GM23248 (cell line): ENCODE measurements at regions not wholly inside any gene's neighbourhood (a gene's known extent, or its start where the extent isn't known, plus 50 kb on each side); places are given as distances from the start of the nearest gene placed in this dataset.

Experiments used
- DNase-seq: peaks from one replicate; pipeline ENCODE4 v3.0.0-alpha.2; 2015
- H2AFZ ChIP-seq: fragments of 200-600 bp; sonication (generic); 2 replicates; pipeline ENCODE4 v1.6.1; 2016; ENCODE audit warnings: antibody characterized with exemption
- H3F3A ChIP-seq: fragments of 200-600 bp; sonication (generic); 2 replicates; pipeline ENCODE4 v1.6.1; 2016; ENCODE audit warnings: mild to moderate bottlenecking, antibody characterized with exemption, mixed run types; ENCODE audit not compliant: insufficient read depth
- H3K27ac ChIP-seq: fragments of 200-600 bp; sonication (generic); 2 replicates; pipeline ENCODE4 v1.5.1; 2016; ENCODE audit warnings: mild to moderate bottlenecking
- H3K27me3 ChIP-seq: fragments of 200-600 bp; sonication (generic); replicated peaks from 2 replicates; pipeline ENCODE4 v1.6.1; 2016; ENCODE audit warnings: mild to moderate bottlenecking; ENCODE audit not compliant: insufficient read depth
- H3K36me3 ChIP-seq: fragments of 200-600 bp; sonication (generic); 2 replicates; pipeline ENCODE4 v1.6.1; 2016; ENCODE audit warnings: low read depth, mild to moderate bottlenecking
- H3K4me1 ChIP-seq: fragments of 200-600 bp; sonication (generic); 2 replicates; pipeline ENCODE4 v1.6.1; 2016; ENCODE audit warnings: mild to moderate bottlenecking; ENCODE audit not compliant: insufficient read depth
- H3K4me2 ChIP-seq: fragments of 200-600 bp; sonication (generic); one replicate; pipeline ENCODE4 v1.6.1; 2016; ENCODE audit warnings: mild to moderate bottlenecking; ENCODE audit not compliant: unreplicated experiment
- H3K4me3 ChIP-seq: fragments of 200-600 bp; sonication (generic); 2 replicates; pipeline ENCODE4 v1.5.1; 2016; ENCODE audit warnings: mild to moderate bottlenecking
- H3K79me2 ChIP-seq: fragments of 200-600 bp; sonication (generic); 2 replicates; pipeline ENCODE4 v1.6.1; 2016; ENCODE audit warnings: mild to moderate bottlenecking; ENCODE audit not compliant: insufficient read depth
- H3K9ac ChIP-seq: fragments of 200-600 bp; sonication (generic); 2 replicates; pipeline ENCODE4 v1.6.1; 2016; ENCODE audit warnings: mild to moderate bottlenecking
- H3K9me2 ChIP-seq: fragments of 200-600 bp; sonication (generic); 2 replicates; pipeline ENCODE4 v1.6.1; 2016; ENCODE audit warnings: mixed run types, mild to moderate bottlenecking, moderate library complexity; ENCODE audit not compliant: insufficient read depth
- H3K9me3 ChIP-seq: fragments of 200-600 bp; sonication (generic); one replicate; pipeline ENCODE4 v1.6.1; 2017; ENCODE audit warnings: low read depth
- H4K20me1 ChIP-seq: fragments of 200-600 bp; sonication (generic); 2 replicates; pipeline ENCODE4 v1.6.0; 2016; ENCODE audit not compliant: insufficient read depth
- EZH2 ChIP-seq: fragments of 200-600 bp; sonication (generic); IDR thresholded peaks from 2 replicates; pipeline ENCODE4 v1.6.1; 2018; ENCODE audit warnings: antibody characterized with exemption, mild to moderate bottlenecking; ENCODE audit not compliant: insufficient read depth, poor library complexity, severe bottlenecking
- EZH2phosphoT487 ChIP-seq: fragments of 200-600 bp; sonication (generic); IDR thresholded peaks from 2 replicates; pipeline ENCODE4 v1.6.1; 2018; ENCODE audit warnings: antibody characterized with exemption, moderate library complexity, mild to moderate bottlenecking, low read depth; ENCODE audit not compliant: insufficient read depth
- WGBS, 2 experiments: methylation state at CpG; one replicate each; pipeline ENCODE4 v1.1.6; 2015 to 2017; ENCODE audit warnings: low lambda C conversion rate in 2 of 2, low coverage in 1 of 2; ENCODE audit errors: missing lambda C conversion rate in 2 of 2; 5-methylcytosine and 5-hydroxymethylcytosine counted together
- in situ Hi-C: fragments of 300-500 bp; cut with MboI; formaldehyde crosslinking; loops from 2 replicates; pipeline ENCODE4 v1.15.0; 2020

GRCh38 chr15:56523521-56523920 lies 58.6 kb upstream of the MNS1 start:
- TF ChIP-seq EZH2phosphoT487 (no peak), EZH2 (no peak)
- peaks cover 3% of the 10 kb centered on the region; the same call in 1 of the 2 replicates for H3K27me3 ChIP-seq
- H3K4me2 ChIP-seq, result no peak overlapping the region
- no peak overlapping the region for H3K4me3 ChIP-seq
- H3K79me2 ChIP-seq, result no peaks in the 10 kb centered on the region
- H3K4me1 ChIP-seq, result no peaks in the 10 kb centered on the region
- 33 to 38% methylated on average over 2 of the region's 2 CpGs for WGBS, 2 experiments
- no peaks in the 10 kb centered on the region for H3K9me3 ChIP-seq
- no peaks in the 10 kb centered on the region for H4K20me1 ChIP-seq
- H2AFZ ChIP-seq, result no peak overlapping the region
- no peaks in the 10 kb centered on the region for H3K36me3 ChIP-seq
- no peak for DNase-seq
- H3F3A ChIP-seq, result no peaks in the 10 kb centered on the region
- H3K27ac ChIP-seq, result no peak overlapping the region
- in situ Hi-C loops, result loop anchor here (25.0 kb wide), 1 partner anchor 89 kb away; no protein-coding TSS in a partner anchor
- no peak overlapping the region for H3K9ac ChIP-seq
- H3K9me2 ChIP-seq, result no peaks in the 10 kb centered on the region

GRCh38 chr15:56519000-56519399 lies 54.1 kb upstream of the MNS1 start:
- Histone ChIP-seq H3K79me2 (no peaks in the 10 kb centered on the region), H3K9me2 (no peaks in the 10 kb centered on the region), H4K20me1 (no peaks in the 10 kb centered on the region), H3F3A (no peaks in the 10 kb centered on the region), H2AFZ (no peak overlapping the region), H3K9ac (no peak overlapping the region), H3K27ac (no peak overlapping the region), H3K4me1 (no peaks in the 10 kb centered on the region), H3K36me3 (no peaks in the 10 kb centered on the region), H3K4me3 (no peak overlapping the region), H3K27me3 (no peaks in the 10 kb centered on the region; the same call in 1 of the 2 replicates), H3K9me3 (no peaks in the 10 kb centered on the region), H3K4me2 (no peak overlapping the region)
- TF ChIP-seq EZH2phosphoT487 (no peak), EZH2 (no peak)
- no peak for DNase-seq
- in situ Hi-C loops, result loop anchor here (25.0 kb wide), 1 partner anchor 93 kb away; no protein-coding TSS in a partner anchor
